HG03060 (cell line): ENCODE measurements at regions not wholly inside any gene's neighbourhood (a gene's known extent, or its start where the extent isn't known, plus 50 kb on each side); places are given as distances from the start of the nearest gene placed in this dataset.

ENCODE experiments used
- ATAC-seq: cut with Tn5 transposase; IDR thresholded peaks from one replicate; pipeline ENCODE4 v1.9.1; 2021; ENCODE audit warnings: low read depth, moderate number of reproducible peaks; ENCODE audit not compliant: unreplicated experiment

- no peak for ATAC-seq
These were observed 1255.8 kb downstream of the SLITRK5 start for GRCh38 chr13:88926890-88927502.

- no peak for ATAC-seq
These were observed 1261.8 kb downstream of the SLITRK5 start for GRCh38 chr13:88932950-88933349.

- no peak for ATAC-seq
These were observed 1266.2 kb downstream of the SLITRK5 start for GRCh38 chr13:88937384-88937783.

- no peak for ATAC-seq
These were observed 1274.6 kb downstream of the SLITRK5 start for GRCh38 chr13:88945793-88946192.

- no peak for ATAC-seq
These were observed 1277.3 kb downstream of the SLITRK5 start for GRCh38 chr13:88948501-88948900.

- ATAC-seq, result no peak
These were observed 1287.7 kb downstream of the SLITRK5 start for GRCh38 chr13:88958821-88959220.

- ATAC-seq, result no peak
These were observed 1305.3 kb downstream of the SLITRK5 start for GRCh38 chr13:88976466-88976865.

GRCh38 chr13:88978607-88979006, 1307.4 kb downstream of the SLITRK5 start:
- no peak for ATAC-seq

GRCh38 chr13:88979465-88980175, 1308.4 kb downstream of the SLITRK5 start:
- no peak for ATAC-seq

GRCh38 chr13:89003656-89004055, 1332.5 kb downstream of the SLITRK5 start:
- no peak for ATAC-seq

GRCh38 chr13:89011615-89012014, 1340.4 kb downstream of the SLITRK5 start:
- ATAC-seq, result no peak

- ATAC-seq, result no peak
These were observed 1356.6 kb downstream of the SLITRK5 start for GRCh38 chr13:89027694-89028306.

GRCh38 chr13:89029062-89029461, 1357.9 kb downstream of the SLITRK5 start:
- no peak for ATAC-seq

GRCh38 chr13:89034015-89034414, 1362.8 kb downstream of the SLITRK5 start:
- ATAC-seq, result no peak

GRCh38 chr13:89052699-89053098, 1381.5 kb downstream of the SLITRK5 start:
- no peak for ATAC-seq

- ATAC-seq, result no peak
These were observed 1382.2 kb downstream of the SLITRK5 start for GRCh38 chr13:89053418-89053817.

- ATAC-seq, result no peak
These were observed 1386.1 kb downstream of the SLITRK5 start for GRCh38 chr13:89057274-89057673.

- no peak for ATAC-seq
These were observed 1386.7 kb downstream of the SLITRK5 start for GRCh38 chr13:89057862-89058261.

- ATAC-seq, result no peak
These were observed 1390.7 kb downstream of the SLITRK5 start for GRCh38 chr13:89061821-89062220.

- no peak for ATAC-seq
These were observed 1395.8 kb downstream of the SLITRK5 start for GRCh38 chr13:89066868-89067466.

- ATAC-seq, result no peak
These were observed 1401.8 kb downstream of the SLITRK5 start for GRCh38 chr13:89072979-89073378.
